ENCODE measurements at regions not wholly inside any gene's neighbourhood (a gene's known extent, or its start where the extent isn't known, plus 50 kb on each side); places are given as distances from the start of the nearest gene placed in this dataset.
"Not testable (repeated sequence)": the region's sequence is repeated elsewhere in the genome, so short reads cannot be mapped to it uniquely, and the experiment has no call there.

DNA sequence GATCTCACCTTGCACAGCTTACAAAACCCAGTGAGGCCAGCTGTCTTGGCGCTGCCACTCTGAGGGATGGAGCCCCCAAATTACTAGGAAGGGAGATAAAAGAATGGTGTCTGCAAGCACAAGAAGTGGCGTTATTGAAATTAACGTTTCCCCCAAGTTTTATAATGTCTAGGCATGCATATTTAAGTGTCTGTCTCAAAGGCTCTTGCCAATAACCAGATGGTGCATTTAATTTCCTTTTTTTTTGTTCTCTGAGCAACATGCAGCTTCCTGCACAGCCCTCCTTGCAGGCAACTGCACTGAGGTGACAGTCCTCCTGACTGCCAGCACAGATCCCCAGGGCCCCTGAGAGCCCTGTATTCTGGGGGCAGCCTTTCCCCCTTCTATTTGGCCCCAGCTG, 179.8 kb upstream of the OSBPL11 start:
- TF ChIP-seq CTCF (conservative IDR thresholded peaks at IDR 0.05 in 1 of 2, IDR thresholded peaks at IDR 0.05 in 1 of 2; ENCODE audit: low read depth in 1 of 2, low read length in 2 of 2); EZH2 (IDR thresholded peaks at IDR 0.05; ENCODE audit: low read length, missing control alignments): not testable (repeated sequence)
